ENCODE measurements at regions not wholly inside any gene's neighbourhood (a gene's known extent, or its start where the extent isn't known, plus 50 kb on each side); places are given as distances from the start of the nearest gene placed in this dataset.

DNA sequence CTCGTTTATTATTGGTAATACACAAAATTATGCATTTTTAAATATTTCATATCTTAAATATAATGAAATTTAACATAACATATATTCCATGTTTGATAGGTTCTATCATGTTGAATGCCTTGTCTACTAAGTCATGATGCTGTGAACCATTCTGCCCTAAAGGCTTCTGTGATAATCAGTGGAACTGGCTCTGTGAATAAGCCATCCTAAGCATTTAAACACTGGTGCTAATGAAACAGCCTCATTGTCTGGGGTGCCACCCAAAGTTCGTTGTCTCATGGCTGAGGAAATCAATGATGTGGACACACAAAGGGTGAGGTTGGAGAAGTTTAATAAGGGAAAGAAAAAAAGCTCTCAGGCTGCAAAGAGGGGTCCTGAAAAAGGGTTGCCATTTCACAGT, 264.7 kb upstream of the ZRANB2 start:
- no peaks in the 10 kb centered on the region for H3K9me3 ChIP-seq
- no peak overlapping the region for H3K27ac ChIP-seq (ENCODE audit: low read length)
- ATAC-seq (replicated peaks in 1 of 4) (no peak), DNase-seq (no peak)
- CTCF ChIA-PET: no interaction called here
- H3K27me3 Mint-ChIP-seq: no peaks in the 10 kb centered on the region
- no peak overlapping the region for H3K27ac Mint-ChIP-seq
- WGBS (ENCODE audit: insufficient coverage): no CpG with 5 or more reads among the region's 2 CpGs
- no peaks in the 10 kb centered on the region for H3K36me3 ChIP-seq (ENCODE audit: control insufficient read depth in 2 of 2, extremely low read depth in 1 of 2, insufficient read depth in 1 of 2, low read length in 1 of 2)
- H3K36me3 Mint-ChIP-seq: no peaks in the 10 kb centered on the region
- H3K4me3 Mint-ChIP-seq: no peak overlapping the region
- H3K9me3 Mint-ChIP-seq: peaks cover 14 to 16% (median 15%) of the 10 kb centered on the region in 3 donors
- H3K4me1 ChIP-seq (ENCODE audit: control insufficient read depth in 1 of 2, extremely low read depth in 1 of 2, insufficient read depth in 2 of 2, low read length in 2 of 2): no peaks in the 10 kb centered on the region
- peaks cover 0 to 5% (median 0%) of the 10 kb centered on the region in 3 donors for H3K4me1 Mint-ChIP-seq
- no peak overlapping the region for H3K4me3 ChIP-seq (ENCODE audit: control insufficient read depth in 1 of 2, extremely low read depth in 1 of 2, low read length in 1 of 2)
- POLR2A ChIA-PET: no interaction called here
- no peaks in the 10 kb centered on the region for H3K27me3 ChIP-seq (replicated peaks in 1 of 2; ENCODE audit: control insufficient read depth in 2 of 2, extremely low read depth in 1 of 2, insufficient read depth in 2 of 2, low read length in 1 of 2)

DNA sequence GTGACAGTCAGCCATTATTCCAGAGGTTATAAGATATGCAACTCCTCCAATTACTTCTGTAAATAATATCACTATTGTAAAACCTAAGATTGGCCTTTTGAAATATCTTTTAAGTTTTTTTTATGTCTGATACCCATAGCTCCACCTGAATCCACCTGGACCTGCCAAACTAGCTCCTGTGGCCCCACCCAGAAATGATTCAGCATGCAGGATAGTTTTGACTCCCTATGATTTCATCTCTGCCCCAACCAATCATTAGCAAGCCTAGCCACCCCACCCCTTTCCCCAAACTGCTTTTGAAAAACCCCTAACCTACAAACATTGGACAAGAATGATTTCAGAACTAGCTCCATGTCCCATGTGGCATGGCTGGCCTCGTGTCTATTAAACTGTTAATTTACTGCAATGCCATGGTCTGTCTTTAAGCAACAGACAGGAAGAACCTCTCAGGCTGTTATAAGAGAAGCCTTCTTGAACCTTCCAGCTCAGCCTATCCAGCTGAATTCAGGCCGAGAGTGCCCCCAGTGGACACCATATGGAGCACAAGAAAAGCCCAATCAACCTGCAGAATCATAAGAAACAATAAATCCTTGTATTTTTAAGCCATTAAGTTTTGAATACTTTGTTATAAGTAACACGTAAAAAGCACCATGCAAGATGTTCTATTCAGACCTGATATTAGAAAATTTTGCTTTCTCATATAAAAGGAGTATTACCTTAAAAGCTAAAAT, 263.0 kb upstream of the ZRANB2 start:
- WGBS (ENCODE audit: insufficient coverage): 57% methylated on average over 1 of the region's 3 CpGs
- Mint-ChIP-seq H3K9me3 (peaks cover 19 to 24% (median 20%) of the 10 kb centered on the region in 3 donors), H3K27ac (no peak overlapping the region), H3K27me3 (no peaks in the 10 kb centered on the region), H3K4me3 (no peak overlapping the region), H3K4me1 (peaks cover 0 to 5% (median 0%) of the 10 kb centered on the region in 3 donors), H3K36me3 (no peaks in the 10 kb centered on the region)
- DNase-seq (no peak), ATAC-seq (replicated peaks in 1 of 4) (no peak)
- Histone ChIP-seq H3K27ac (ENCODE audit: low read length) (no peak overlapping the region), H3K36me3 (ENCODE audit: control insufficient read depth in 2 of 2, extremely low read depth in 1 of 2, insufficient read depth in 1 of 2, low read length in 1 of 2) (no peaks in the 10 kb centered on the region), H3K4me1 (ENCODE audit: control insufficient read depth in 1 of 2, extremely low read depth in 1 of 2, insufficient read depth in 2 of 2, low read length in 2 of 2) (no peaks in the 10 kb centered on the region), H3K9me3 (peaks cover 2% of the 10 kb centered on the region), H3K27me3 (replicated peaks in 1 of 2; ENCODE audit: control insufficient read depth in 2 of 2, extremely low read depth in 1 of 2, insufficient read depth in 2 of 2, low read length in 1 of 2) (no peaks in the 10 kb centered on the region), H3K4me3 (ENCODE audit: control insufficient read depth in 1 of 2, extremely low read depth in 1 of 2, low read length in 1 of 2) (no peak overlapping the region)
- ChIA-PET CTCF (no interaction called here), POLR2A (no interaction called here)

DNA sequence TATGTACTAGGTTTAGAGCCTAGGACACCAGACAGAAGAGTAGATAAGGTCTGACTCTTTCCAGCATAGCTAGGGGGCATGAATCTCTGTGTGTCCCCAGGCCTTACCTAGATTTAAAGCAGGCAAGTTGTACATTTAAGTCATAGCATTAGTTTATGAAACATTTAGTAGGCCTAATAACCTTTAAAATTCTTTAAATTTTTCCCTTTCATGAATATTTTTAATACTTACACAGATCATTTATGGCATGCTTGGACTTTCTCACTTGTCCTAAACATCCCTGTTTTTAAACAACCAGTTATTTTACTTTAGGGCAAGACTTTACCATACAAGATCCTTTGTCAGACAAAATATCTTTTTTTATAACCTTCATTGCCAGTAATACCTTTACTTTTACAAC, 258.4 kb upstream of the ZRANB2 start:
- no peaks in the 10 kb centered on the region for H3K36me3 ChIP-seq (ENCODE audit: control insufficient read depth in 2 of 2, extremely low read depth in 1 of 2, insufficient read depth in 1 of 2, low read length in 1 of 2)
- no peak overlapping the region for H3K27ac Mint-ChIP-seq
- DNase-seq: no peak
- POLR2A ChIA-PET: no interaction called here
- no peak overlapping the region for H3K4me3 Mint-ChIP-seq
- H3K9me3 ChIP-seq: peaks cover 2% of the 10 kb centered on the region
- H3K27me3 ChIP-seq (replicated peaks in 1 of 2; ENCODE audit: control insufficient read depth in 2 of 2, extremely low read depth in 1 of 2, insufficient read depth in 2 of 2, low read length in 1 of 2): no peaks in the 10 kb centered on the region
- H3K27ac ChIP-seq (ENCODE audit: low read length): no peak overlapping the region
- H3K4me1 ChIP-seq (ENCODE audit: control insufficient read depth in 1 of 2, extremely low read depth in 1 of 2, insufficient read depth in 2 of 2, low read length in 2 of 2): no peaks in the 10 kb centered on the region
- H3K4me3 ChIP-seq (ENCODE audit: control insufficient read depth in 1 of 2, extremely low read depth in 1 of 2, low read length in 1 of 2): no peak overlapping the region
- no peaks in the 10 kb centered on the region for H3K36me3 Mint-ChIP-seq
- ATAC-seq (replicated peaks in 1 of 4): no peak
- H3K27me3 Mint-ChIP-seq: no peaks in the 10 kb centered on the region
- H3K4me1 Mint-ChIP-seq: peaks cover 0 to 5% (median 0%) of the 10 kb centered on the region in 3 donors
- H3K9me3 Mint-ChIP-seq: peaks cover 17 to 35% (median 19%) of the 10 kb centered on the region in 3 donors
- CTCF ChIA-PET: no interaction called here

GRCh38 chr1:71330991-71331390, 250.2 kb upstream of the ZRANB2 start:
- CTCF ChIA-PET: no interaction called here
- H3K4me1 ChIP-seq (ENCODE audit: control insufficient read depth in 1 of 2, extremely low read depth in 1 of 2, insufficient read depth in 2 of 2, low read length in 2 of 2): no peaks in the 10 kb centered on the region
- no peak for DNase-seq
- peaks cover 7 to 31% (median 15%) of the 10 kb centered on the region in 3 donors for H3K9me3 Mint-ChIP-seq
- POLR2A ChIA-PET: no interaction called here
- H3K9me3 ChIP-seq: no peaks in the 10 kb centered on the region
- H3K4me1 Mint-ChIP-seq: no peaks in the 10 kb centered on the region
- no peaks in the 10 kb centered on the region for H3K36me3 Mint-ChIP-seq
- H3K27me3 ChIP-seq (replicated peaks in 1 of 2; ENCODE audit: control insufficient read depth in 2 of 2, extremely low read depth in 1 of 2, insufficient read depth in 2 of 2, low read length in 1 of 2): no peaks in the 10 kb centered on the region
- no peaks in the 10 kb centered on the region for H3K27me3 Mint-ChIP-seq
- no peak overlapping the region for H3K27ac Mint-ChIP-seq
- no peak for ATAC-seq (replicated peaks in 1 of 4)
- no peak overlapping the region for H3K27ac ChIP-seq (ENCODE audit: low read length)
- H3K36me3 ChIP-seq (ENCODE audit: control insufficient read depth in 2 of 2, extremely low read depth in 1 of 2, insufficient read depth in 1 of 2, low read length in 1 of 2): no peaks in the 10 kb centered on the region
- no peak overlapping the region for H3K4me3 ChIP-seq (ENCODE audit: control insufficient read depth in 1 of 2, extremely low read depth in 1 of 2, low read length in 1 of 2)
- H3K4me3 Mint-ChIP-seq: no peak overlapping the region

- POLR2A ChIA-PET: no interaction called here
- H3K9me3 ChIP-seq: no peaks in the 10 kb centered on the region
- Mint-ChIP-seq H3K4me3 (no peak overlapping the region), H3K36me3 (no peaks in the 10 kb centered on the region), H3K4me1 (no peaks in the 10 kb centered on the region), H3K27me3 (no peaks in the 10 kb centered on the region), H3K27ac (no peak overlapping the region), H3K9me3 (peaks cover 23 to 38% (median 24%) of the 10 kb centered on the region in 3 donors)
- H3K27ac ChIP-seq (ENCODE audit: low read length): no peak overlapping the region
- ATAC-seq (replicated peaks in 1 of 4): no peak
- CTCF ChIA-PET: no interaction called here
- no peaks in the 10 kb centered on the region for H3K27me3 ChIP-seq (replicated peaks in 1 of 2; ENCODE audit: control insufficient read depth in 2 of 2, extremely low read depth in 1 of 2, insufficient read depth in 2 of 2, low read length in 1 of 2)
- H3K4me3 ChIP-seq (ENCODE audit: control insufficient read depth in 1 of 2, extremely low read depth in 1 of 2, low read length in 1 of 2): no peak overlapping the region
- no peaks in the 10 kb centered on the region for H3K36me3 ChIP-seq (ENCODE audit: control insufficient read depth in 2 of 2, extremely low read depth in 1 of 2, insufficient read depth in 1 of 2, low read length in 1 of 2)
- whole genome bisulfite sequencing (ENCODE audit: insufficient coverage): 50% methylated on average over 1 of the region's 1 CpG
- no peaks in the 10 kb centered on the region for H3K4me1 ChIP-seq (ENCODE audit: control insufficient read depth in 1 of 2, extremely low read depth in 1 of 2, insufficient read depth in 2 of 2, low read length in 2 of 2)
- no peak for DNase-seq
Measured at GRCh38 chr1:71324671-71325267, 243.9 kb upstream of the ZRANB2 start.

- no peak overlapping the region for H3K4me3 ChIP-seq (ENCODE audit: control insufficient read depth in 1 of 2, extremely low read depth in 1 of 2, low read length in 1 of 2)
- CTCF ChIA-PET: no interaction called here
- no peak for DNase-seq
- Mint-ChIP-seq H3K27me3 (no peaks in the 10 kb centered on the region), H3K4me3 (no peak overlapping the region), H3K4me1 (no peaks in the 10 kb centered on the region), H3K27ac (no peak overlapping the region), H3K36me3 (no peaks in the 10 kb centered on the region), H3K9me3 (peaks cover 6 to 9% (median 9%) of the 10 kb centered on the region in 3 donors)
- ATAC-seq (replicated peaks in 1 of 4): no peak
- no peaks in the 10 kb centered on the region for H3K36me3 ChIP-seq (ENCODE audit: control insufficient read depth in 2 of 2, extremely low read depth in 1 of 2, insufficient read depth in 1 of 2, low read length in 1 of 2)
- H3K27ac ChIP-seq (ENCODE audit: low read length): no peak overlapping the region
- no CpG with 5 or more reads among the region's 2 CpGs for WGBS (ENCODE audit: insufficient coverage)
- POLR2A ChIA-PET: no interaction called here
- no peaks in the 10 kb centered on the region for H3K4me1 ChIP-seq (ENCODE audit: control insufficient read depth in 1 of 2, extremely low read depth in 1 of 2, insufficient read depth in 2 of 2, low read length in 2 of 2)
- H3K9me3 ChIP-seq: no peaks in the 10 kb centered on the region
- H3K27me3 ChIP-seq (replicated peaks in 1 of 2; ENCODE audit: control insufficient read depth in 2 of 2, extremely low read depth in 1 of 2, insufficient read depth in 2 of 2, low read length in 1 of 2): no peaks in the 10 kb centered on the region
Measured at GRCh38 chr1:71312545-71312944, 231.7 kb upstream of the ZRANB2 start.

- H3K4me1 Mint-ChIP-seq: no peaks in the 10 kb centered on the region
Measured at GRCh38 chr1:71311376-71311775, 230.5 kb upstream of the ZRANB2 start.

More at GRCh38 chr1:71311376-71311775, 230.5 kb upstream of the ZRANB2 start:
- H3K36me3 ChIP-seq (ENCODE audit: control insufficient read depth in 2 of 2, extremely low read depth in 1 of 2, insufficient read depth in 1 of 2, low read length in 1 of 2): no peaks in the 10 kb centered on the region
- no peak overlapping the region for H3K4me3 Mint-ChIP-seq
- ChIA-PET POLR2A (no interaction called here), CTCF (no interaction called here)
- no peaks in the 10 kb centered on the region for H3K36me3 Mint-ChIP-seq
- DNase-seq: no peak
- no peak for ATAC-seq (replicated peaks in 1 of 4)
- H3K9me3 ChIP-seq: no peaks in the 10 kb centered on the region
- H3K4me3 ChIP-seq (ENCODE audit: control insufficient read depth in 1 of 2, extremely low read depth in 1 of 2, low read length in 1 of 2): no peak overlapping the region
- H3K27me3 ChIP-seq (replicated peaks in 1 of 2; ENCODE audit: control insufficient read depth in 2 of 2, extremely low read depth in 1 of 2, insufficient read depth in 2 of 2, low read length in 1 of 2): no peaks in the 10 kb centered on the region
- no peaks in the 10 kb centered on the region for H3K27me3 Mint-ChIP-seq
- peaks cover 6 to 9% (median 6%) of the 10 kb centered on the region in 3 donors for H3K9me3 Mint-ChIP-seq
- H3K27ac Mint-ChIP-seq: no peak overlapping the region
- WGBS (ENCODE audit: insufficient coverage): no CpG with 5 or more reads among the region's 1 CpG
- H3K27ac ChIP-seq (ENCODE audit: low read length): no peak overlapping the region
- H3K4me1 ChIP-seq (ENCODE audit: control insufficient read depth in 1 of 2, extremely low read depth in 1 of 2, insufficient read depth in 2 of 2, low read length in 2 of 2): no peaks in the 10 kb centered on the region

Measured in T-cell (primary cell).